ENCODE measurements at regions not wholly inside any gene's neighbourhood (a gene's known extent, or its start where the extent isn't known, plus 50 kb on each side); places are given as distances from the start of the nearest gene placed in this dataset.

DNA sequence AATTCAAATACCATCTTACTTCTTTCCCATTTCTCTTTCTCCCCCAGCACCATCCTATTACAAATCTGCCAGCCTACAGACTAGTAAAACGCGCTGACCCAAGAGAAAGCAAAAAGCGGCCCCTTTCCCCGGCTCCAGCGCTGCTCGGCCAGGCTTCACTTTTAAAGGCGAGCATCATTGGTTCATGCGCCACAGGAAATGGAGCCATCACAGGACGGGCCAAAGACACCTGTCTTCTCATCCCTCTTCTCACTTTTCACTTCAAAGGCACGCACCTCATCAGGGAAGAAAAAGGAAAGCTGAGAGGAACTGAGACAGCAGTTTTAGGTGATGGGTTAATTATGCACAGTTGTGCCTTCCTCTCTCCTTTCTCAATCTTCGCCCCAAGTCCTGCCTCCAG lies 664.2 kb upstream of the USP24 start:
- no peak for TF ChIP-seq POLR2AphosphoS5 (IDR thresholded peaks at IDR 0.05)
- no peak for TF ChIP-seq POLR2A (IDR thresholded peaks at IDR 0.05)
- TF ChIP-seq, protein P1, sequence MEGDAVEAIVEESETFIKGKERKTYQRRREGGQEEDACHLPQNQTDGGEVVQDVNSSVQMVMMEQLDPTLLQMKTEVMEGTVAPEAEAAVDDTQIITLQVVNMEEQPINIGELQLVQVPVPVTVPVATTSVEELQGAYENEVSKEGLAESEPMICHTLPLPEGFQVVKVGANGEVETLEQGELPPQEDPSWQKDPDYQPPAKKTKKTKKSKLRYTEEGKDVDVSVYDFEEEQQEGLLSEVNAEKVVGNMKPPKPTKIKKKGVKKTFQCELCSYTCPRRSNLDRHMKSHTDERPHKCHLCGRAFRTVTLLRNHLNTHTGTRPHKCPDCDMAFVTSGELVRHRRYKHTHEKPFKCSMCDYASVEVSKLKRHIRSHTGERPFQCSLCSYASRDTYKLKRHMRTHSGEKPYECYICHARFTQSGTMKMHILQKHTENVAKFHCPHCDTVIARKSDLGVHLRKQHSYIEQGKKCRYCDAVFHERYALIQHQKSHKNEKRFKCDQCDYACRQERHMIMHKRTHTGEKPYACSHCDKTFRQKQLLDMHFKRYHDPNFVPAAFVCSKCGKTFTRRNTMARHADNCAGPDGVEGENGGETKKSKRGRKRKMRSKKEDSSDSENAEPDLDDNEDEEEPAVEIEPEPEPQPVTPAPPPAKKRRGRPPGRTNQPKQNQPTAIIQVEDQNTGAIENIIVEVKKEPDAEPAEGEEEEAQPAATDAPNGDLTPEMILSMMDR (IDR thresholded peaks at IDR 0.05), result no peak
- Histone ChIP-seq H3K9me3 (no peaks in the 10 kb centered on the region), H3K4me1 (replicated peaks) (no peaks in the 10 kb centered on the region), H3K27me3 (replicated peaks; ENCODE audit: insufficient read depth) (no peaks in the 10 kb centered on the region), H3K4me3 (no peak overlapping the region), H3K27ac (no peak overlapping the region), H3K36me3 (no peaks in the 10 kb centered on the region)
- 98% methylated on average over 11 of the region's 11 CpGs for WGBS
- no peak for DNase-seq (ENCODE audit: low spot score)
- intact Hi-C loops (cut with DNase I), result no loop called here

DNA sequence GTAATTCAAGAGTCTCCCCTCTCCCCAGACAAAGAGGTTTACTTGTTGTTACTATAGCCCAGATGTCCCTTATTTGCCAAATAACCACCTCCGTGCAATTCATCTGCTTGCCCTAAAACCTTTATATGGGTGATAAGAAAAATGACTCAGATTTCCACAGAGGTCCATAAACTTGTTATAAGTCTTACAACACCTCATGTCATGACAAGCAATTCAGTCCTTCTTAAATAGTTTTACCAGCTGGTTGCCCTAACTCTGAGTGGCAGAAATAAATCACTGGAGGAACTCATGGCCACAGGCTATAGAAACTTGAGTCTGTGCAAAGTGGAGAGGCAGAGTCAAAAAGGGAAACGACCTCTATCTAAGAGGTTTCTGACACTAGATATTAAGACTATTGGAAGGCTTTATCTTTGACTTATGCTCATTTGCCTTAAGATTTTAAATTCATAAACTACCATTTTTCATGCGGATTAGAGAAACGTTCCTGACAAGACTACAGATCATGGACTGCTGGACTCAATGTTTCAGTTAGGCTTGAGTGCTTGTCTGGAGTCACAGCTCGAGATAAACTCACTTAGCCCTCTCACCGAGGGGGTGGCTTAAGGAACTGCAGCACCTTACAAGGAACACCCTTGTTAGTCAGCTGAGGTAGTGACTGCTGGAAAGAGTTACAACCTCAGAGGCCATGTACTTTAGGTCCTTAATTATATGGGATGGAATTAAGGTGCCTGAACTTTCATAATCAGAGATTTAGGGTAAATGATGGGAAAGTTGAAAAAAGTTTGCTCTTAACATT lies 662.5 kb upstream of the USP24 start:
- Histone ChIP-seq H3K27ac (no peak overlapping the region), H3K27me3 (replicated peaks; ENCODE audit: insufficient read depth) (no peaks in the 10 kb centered on the region), H3K4me3 (no peak overlapping the region), H3K4me1 (replicated peaks) (no peaks in the 10 kb centered on the region), H3K9me3 (no peaks in the 10 kb centered on the region), H3K36me3 (no peaks in the 10 kb centered on the region)
- intact Hi-C loops (cut with DNase I), result no loop called here
- no peak for DNase-seq (ENCODE audit: low spot score)
- TF ChIP-seq POLR2A (IDR thresholded peaks at IDR 0.05) (no peak), POLR2AphosphoS5 (IDR thresholded peaks at IDR 0.05) (no peak)
- TF ChIP-seq, protein P1 (IDR thresholded peaks at IDR 0.05), result no peak
- 58% methylated on average over 6 of the region's 6 CpGs for WGBS

DNA sequence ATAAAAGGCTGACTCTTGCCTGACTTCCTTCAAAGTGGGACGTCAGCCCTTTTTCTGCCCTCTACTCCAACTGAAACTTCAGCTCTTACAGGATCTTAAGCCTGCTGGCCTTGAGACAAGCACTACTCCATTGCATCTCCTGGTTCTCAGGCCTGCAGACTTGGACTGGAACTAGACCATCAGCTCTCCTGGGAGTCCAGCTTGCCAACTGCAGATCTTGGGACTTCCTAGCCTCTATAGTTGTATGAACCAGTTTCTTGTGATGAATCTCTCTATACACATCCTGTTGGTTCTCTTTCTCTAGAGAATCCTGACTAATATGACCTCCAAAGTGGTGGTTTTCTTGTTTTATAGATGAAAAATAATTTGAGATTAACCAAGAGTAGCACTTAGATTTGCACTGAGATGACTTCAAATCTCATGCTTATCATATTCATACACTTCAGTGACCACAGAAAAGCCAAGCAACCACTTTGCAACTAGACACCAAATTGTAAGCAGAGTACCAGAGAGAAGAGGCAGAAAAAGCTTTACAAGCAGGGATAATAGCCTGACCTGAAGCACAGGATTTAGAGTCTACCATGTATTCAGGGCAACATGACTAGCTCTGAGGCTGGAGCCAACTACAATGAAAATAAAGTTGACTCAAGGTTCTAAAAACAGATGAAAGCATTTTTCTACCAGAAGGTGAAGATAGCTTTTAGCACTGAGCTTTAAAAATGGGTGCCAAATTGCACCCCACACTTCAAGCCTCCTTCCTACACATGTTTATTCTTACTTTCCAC lies 661.3 kb upstream of the USP24 start:
- WGBS, result 100% methylated on average over 1 of the region's 1 CpG
- Histone ChIP-seq H3K36me3 (no peaks in the 10 kb centered on the region), H3K4me1 (replicated peaks) (no peaks in the 10 kb centered on the region), H3K27ac (no peak overlapping the region), H3K27me3 (replicated peaks; ENCODE audit: insufficient read depth) (no peaks in the 10 kb centered on the region), H3K4me3 (no peak overlapping the region), H3K9me3 (no peaks in the 10 kb centered on the region)
- intact Hi-C loops (cut with DNase I), result no loop called here
- DNase-seq (ENCODE audit: low spot score), result no peak
- no peak for TF ChIP-seq POLR2A (IDR thresholded peaks at IDR 0.05)
- no peak for TF ChIP-seq POLR2AphosphoS5 (IDR thresholded peaks at IDR 0.05)
- TF ChIP-seq, protein P1 (IDR thresholded peaks at IDR 0.05), result no peak

DNA sequence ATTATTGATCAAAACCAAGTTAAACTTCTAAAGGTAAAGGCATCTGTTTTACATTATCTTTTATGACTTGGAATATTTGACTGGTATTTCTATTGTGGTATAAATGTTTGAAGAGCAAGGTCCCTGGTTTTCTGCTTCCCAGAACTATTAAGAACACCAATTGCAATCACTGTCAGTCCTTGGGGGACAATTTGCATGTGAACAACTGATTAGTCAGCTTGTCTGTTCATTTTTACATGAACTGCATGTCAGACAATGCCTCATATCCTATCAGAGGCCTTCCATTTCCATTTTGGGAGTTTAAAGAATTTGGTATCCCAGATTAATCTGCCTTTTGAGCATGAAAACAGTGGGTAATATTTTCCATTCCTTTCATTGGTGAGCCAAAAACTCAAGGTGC lies 654.9 kb upstream of the USP24 start:
- Histone ChIP-seq H3K27me3 (replicated peaks; ENCODE audit: insufficient read depth) (no peaks in the 10 kb centered on the region), H3K36me3 (no peaks in the 10 kb centered on the region), H3K27ac (no peak overlapping the region), H3K9me3 (no peaks in the 10 kb centered on the region), H3K4me1 (replicated peaks) (no peaks in the 10 kb centered on the region), H3K4me3 (no peak overlapping the region)
- DNase-seq (ENCODE audit: low spot score), result no peak
- intact Hi-C loops (cut with DNase I), result no loop called here
- TF ChIP-seq, protein P1 (IDR thresholded peaks at IDR 0.05), result no peak
- TF ChIP-seq POLR2AphosphoS5 (IDR thresholded peaks at IDR 0.05) (no peak), POLR2A (IDR thresholded peaks at IDR 0.05) (no peak)

All from prostate gland (tissue), 2 donors.